ENCODE measurements at regions not wholly inside any gene's neighbourhood (a gene's known extent, or its start where the extent isn't known, plus 50 kb on each side); places are given as distances from the start of the nearest gene placed in this dataset.
"Not testable (repeated sequence)": the region's sequence is repeated elsewhere in the genome, so short reads cannot be mapped to it uniquely, and the experiment has no call there.

- FAIRE-seq: no peak
- no peak for DNase-seq (ENCODE audit: low spot score in 2 of 2)
Observed at GRCh38 chr14:88929656-88930436, 105.4 kb downstream of the TTC8 start.

- DNase-seq (ENCODE audit: low spot score in 2 of 2) (no peak), FAIRE-seq (no peak)
Observed at GRCh38 chr14:88931321-88932110, 107.1 kb downstream of the TTC8 start.

- DNase-seq (ENCODE audit: low spot score in 2 of 2): no peak
- no peak for FAIRE-seq
Observed at GRCh38 chr14:88933191-88933590, 108.7 kb downstream of the TTC8 start.

GRCh38 chr14:88934351-88934806 lies 109.9 kb downstream of the TTC8 start:
- no peak for DNase-seq (ENCODE audit: low spot score in 2 of 2)
- FAIRE-seq: no peak

GRCh38 chr14:88935083-88935482 lies 110.6 kb downstream of the TTC8 start:
- DNase-seq (ENCODE audit: low spot score in 2 of 2): no peak
- FAIRE-seq: no peak

GRCh38 chr14:88937706-88938105 lies 113.3 kb downstream of the TTC8 start:
- DNase-seq (ENCODE audit: low spot score in 2 of 2) (no peak), FAIRE-seq (no peak)

- DNase-seq (ENCODE audit: low spot score in 2 of 2) (no peak), FAIRE-seq (no peak)
Observed at GRCh38 chr14:88940671-88941070, 116.2 kb downstream of the TTC8 start.

GRCh38 chr14:88941414-88941813 lies 117.0 kb downstream of the TTC8 start:
- DNase-seq (ENCODE audit: low spot score in 2 of 2) (no peak), FAIRE-seq (no peak)

GRCh38 chr14:88947646-88948598 lies 123.5 kb downstream of the TTC8 start:
- FAIRE-seq: no peak
- no peak for DNase-seq (ENCODE audit: low spot score in 2 of 2)

- FAIRE-seq: no peak
- DNase-seq (ENCODE audit: low spot score in 2 of 2): no peak
Observed at GRCh38 chr14:88950069-88950468, 125.6 kb downstream of the TTC8 start.

- FAIRE-seq: no peak
- DNase-seq (ENCODE audit: low spot score in 2 of 2): no peak
Observed at GRCh38 chr14:88951370-88951769, 126.9 kb downstream of the TTC8 start.

GRCh38 chr14:88952901-88953300 lies 128.4 kb downstream of the TTC8 start:
- DNase-seq (ENCODE audit: low spot score in 2 of 2) (no peak), FAIRE-seq (no peak)

GRCh38 chr14:88955455-88955854 lies 131.0 kb downstream of the TTC8 start:
- DNase-seq (ENCODE audit: low spot score in 2 of 2): no peak
- FAIRE-seq: no peak

GRCh38 chr14:88960496-88960895 lies 136.0 kb downstream of the TTC8 start:
- no peak for DNase-seq (ENCODE audit: low spot score in 2 of 2)
- no peak for FAIRE-seq

GRCh38 chr14:88961214-88961613 lies 136.8 kb downstream of the TTC8 start:
- DNase-seq (ENCODE audit: low spot score in 2 of 2) (no peak), FAIRE-seq (no peak)

GRCh38 chr14:88962356-88962755 lies 137.9 kb downstream of the TTC8 start:
- FAIRE-seq: no peak
- DNase-seq (ENCODE audit: low spot score in 2 of 2): no peak

GRCh38 chr14:88967299-88967698 lies 142.8 kb downstream of the TTC8 start:
- FAIRE-seq (no peak), DNase-seq (ENCODE audit: low spot score in 2 of 2) (no peak)

- FAIRE-seq: no peak
- DNase-seq (ENCODE audit: low spot score in 2 of 2): no peak
Observed at GRCh38 chr14:88975043-88975830, 150.8 kb downstream of the TTC8 start.

GRCh38 chr14:88975926-88976325 lies 151.5 kb downstream of the TTC8 start:
- FAIRE-seq: no peak
- no peak for DNase-seq (ENCODE audit: low spot score in 2 of 2)

- not testable (repeated sequence) for DNase-seq (ENCODE audit: low spot score in 2 of 2); FAIRE-seq
Observed at GRCh38 chr14:88980907-88981306, 156.5 kb downstream of the TTC8 start.

All from frontal cortex (tissue), 3 donors.